Naive B cell (primary cell): ENCODE measurements at regions not wholly inside any gene's neighbourhood (a gene's known extent, or its start where the extent isn't known, plus 50 kb on each side); places are given as distances from the start of the nearest gene placed in this dataset.
"Not testable (repeated sequence)": the region's sequence is repeated elsewhere in the genome, so short reads cannot be mapped to it uniquely, and the experiment has no call there.

Experiments
- ATAC-seq, 2 donors: fragments of 150-1000 bp; cut with Tn5 transposase; 2 replicates each; pipeline ENCODE4 v1.10.0; 2021; ENCODE audit warnings: low read depth in 2 of 2, mild to moderate bottlenecking in 2 of 2, moderate library complexity in 2 of 2
- DNase-seq: peaks from one replicate; pipeline ENCODE4 v3.0.0; 2022
- H3K27ac Mint-ChIP-seq, 6 donors: one replicate each; pipeline ENCODE4 v1.8.0; 2020 to 2022; ENCODE audit warnings: mild to moderate bottlenecking in 6 of 6, mixed read lengths in 6 of 6, moderate library complexity in 5 of 6, inconsistent platforms in 2 of 6
- H3K27me3 Mint-ChIP-seq, 3 donors: one replicate each; pipeline ENCODE4 v1.8.0; 2021 to 2022; ENCODE audit warnings: mixed read lengths in 3 of 3, mild to moderate bottlenecking in 1 of 3
- H3K36me3 Mint-ChIP-seq, 2 donors: one replicate each; pipeline ENCODE4 v1.8.0; 2020 to 2022; ENCODE audit warnings: mixed read lengths in 2 of 2, inconsistent platforms in 1 of 2, mild to moderate bottlenecking in 1 of 2
- H3K4me1 Mint-ChIP-seq, 3 donors: one replicate each; pipeline ENCODE4 v1.8.0; 2020 to 2022; ENCODE audit warnings: mixed read lengths in 3 of 3, inconsistent platforms in 1 of 3, mild to moderate bottlenecking in 1 of 3, moderate library complexity in 1 of 3
- H3K4me3 Mint-ChIP-seq, 8 donors: one replicate each; pipeline ENCODE4 v1.8.0; 2020 to 2022; ENCODE audit warnings: mild to moderate bottlenecking in 8 of 8, mixed read lengths in 8 of 8, moderate library complexity in 8 of 8, inconsistent platforms in 2 of 8
- H3K9me3 Mint-ChIP-seq, 7 donors: one replicate each; pipeline ENCODE4 v1.8.0; 2020 to 2022; ENCODE audit warnings: mixed read lengths in 7 of 7, mild to moderate bottlenecking in 5 of 7, inconsistent platforms in 2 of 7, moderate library complexity in 1 of 7

DNA sequence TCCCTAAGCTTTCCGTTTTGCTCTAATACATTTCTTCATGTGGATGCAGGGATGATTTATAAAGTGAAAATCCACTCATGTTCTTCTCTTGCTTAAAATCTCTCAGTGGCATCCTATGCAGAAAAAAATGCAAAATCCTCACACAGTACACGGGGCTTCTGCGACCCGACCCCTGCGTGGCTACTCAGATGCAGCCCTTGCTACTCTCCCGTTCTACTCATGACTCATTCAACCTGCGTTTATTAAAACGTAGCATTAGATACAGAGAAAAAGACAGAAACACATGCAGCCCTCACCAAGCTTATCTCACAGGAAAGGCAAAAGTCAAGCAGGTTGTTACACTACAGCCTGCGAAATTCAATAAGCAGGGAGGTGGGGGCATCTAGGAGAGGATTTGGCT lies 284.4 kb upstream of the PFKP start:
- H3K27me3 Mint-ChIP-seq: peaks cover 10 to 28% (median 17%) of the 10 kb centered on the region in 3 donors
- H3K36me3 Mint-ChIP-seq: no peaks in the 10 kb centered on the region
- peaks cover 0 to 3% (median 0%) of the 10 kb centered on the region in 7 donors for H3K9me3 Mint-ChIP-seq
- no peak for ATAC-seq
- H3K4me3 Mint-ChIP-seq: no peak overlapping the region
- no peak for DNase-seq
- H3K27ac Mint-ChIP-seq: no peak overlapping the region
- H3K4me1 Mint-ChIP-seq: no peaks in the 10 kb centered on the region

DNA sequence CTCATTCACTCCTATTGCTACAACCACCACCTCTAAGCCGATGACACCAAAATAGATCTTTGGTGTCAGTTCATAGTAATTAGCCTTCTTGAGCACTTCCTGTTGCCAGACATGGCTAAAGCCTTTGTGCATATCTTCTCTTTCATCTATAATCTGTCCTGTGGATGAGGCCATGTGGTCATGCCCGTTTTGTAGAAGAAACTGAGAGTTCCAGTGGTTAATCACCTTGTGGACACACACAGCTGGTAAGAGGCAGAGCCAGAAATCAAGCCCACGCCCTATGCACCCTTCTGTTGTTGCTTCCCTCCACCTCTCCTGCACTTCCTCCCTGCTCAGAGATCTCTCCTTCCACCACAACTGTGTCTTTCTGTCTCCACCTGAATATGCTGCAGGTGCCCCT lies 285.1 kb upstream of the PFKP start:
- Mint-ChIP-seq H3K4me3 (no peak overlapping the region), H3K27me3 (peaks cover 10 to 28% (median 13%) of the 10 kb centered on the region in 3 donors), H3K36me3 (no peaks in the 10 kb centered on the region), H3K9me3 (peaks cover 0 to 3% (median 0%) of the 10 kb centered on the region in 7 donors), H3K27ac (no peak overlapping the region), H3K4me1 (no peaks in the 10 kb centered on the region)
- ATAC-seq (no peak), DNase-seq (no peak)

DNA sequence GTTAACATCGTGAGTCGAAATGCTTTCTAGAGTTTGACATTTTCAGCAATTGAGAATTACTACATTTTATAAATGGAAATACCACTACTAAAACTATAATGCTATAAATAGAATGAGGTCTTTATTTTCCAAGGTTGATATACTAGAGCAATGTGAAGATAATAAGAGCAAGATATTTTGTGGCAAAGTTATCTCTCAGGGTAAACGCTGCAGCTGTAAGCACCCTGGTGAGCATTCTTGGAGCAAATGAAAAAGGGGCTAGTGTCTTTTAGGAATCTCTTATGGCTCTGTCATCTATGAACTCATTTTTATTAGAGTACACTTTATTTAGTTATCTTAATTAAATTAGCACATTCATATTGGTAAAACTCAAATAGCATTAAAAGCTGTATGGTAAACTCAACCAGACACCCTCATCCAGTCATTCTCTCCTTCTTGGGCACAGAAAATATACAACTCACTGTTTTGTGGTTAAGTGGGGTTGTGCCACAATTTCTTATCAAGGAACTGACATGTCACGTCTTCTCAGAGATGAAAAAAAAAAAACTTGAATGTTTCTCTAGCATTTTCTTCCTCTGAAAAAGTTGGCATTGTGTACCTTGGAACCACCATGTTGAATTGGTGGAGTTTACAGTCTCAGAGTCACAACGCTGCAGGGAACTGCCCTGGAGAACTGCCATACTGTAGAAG lies 289.5 kb upstream of the PFKP start:
- Mint-ChIP-seq H3K27ac (no peak overlapping the region), H3K27me3 (peaks cover 11 to 23% (median 13%) of the 10 kb centered on the region in 3 donors), H3K4me3 (no peak overlapping the region), H3K9me3 (no peaks in the 10 kb centered on the region), H3K36me3 (no peaks in the 10 kb centered on the region), H3K4me1 (no peaks in the 10 kb centered on the region)
- no peak for ATAC-seq
- no peak for DNase-seq

DNA sequence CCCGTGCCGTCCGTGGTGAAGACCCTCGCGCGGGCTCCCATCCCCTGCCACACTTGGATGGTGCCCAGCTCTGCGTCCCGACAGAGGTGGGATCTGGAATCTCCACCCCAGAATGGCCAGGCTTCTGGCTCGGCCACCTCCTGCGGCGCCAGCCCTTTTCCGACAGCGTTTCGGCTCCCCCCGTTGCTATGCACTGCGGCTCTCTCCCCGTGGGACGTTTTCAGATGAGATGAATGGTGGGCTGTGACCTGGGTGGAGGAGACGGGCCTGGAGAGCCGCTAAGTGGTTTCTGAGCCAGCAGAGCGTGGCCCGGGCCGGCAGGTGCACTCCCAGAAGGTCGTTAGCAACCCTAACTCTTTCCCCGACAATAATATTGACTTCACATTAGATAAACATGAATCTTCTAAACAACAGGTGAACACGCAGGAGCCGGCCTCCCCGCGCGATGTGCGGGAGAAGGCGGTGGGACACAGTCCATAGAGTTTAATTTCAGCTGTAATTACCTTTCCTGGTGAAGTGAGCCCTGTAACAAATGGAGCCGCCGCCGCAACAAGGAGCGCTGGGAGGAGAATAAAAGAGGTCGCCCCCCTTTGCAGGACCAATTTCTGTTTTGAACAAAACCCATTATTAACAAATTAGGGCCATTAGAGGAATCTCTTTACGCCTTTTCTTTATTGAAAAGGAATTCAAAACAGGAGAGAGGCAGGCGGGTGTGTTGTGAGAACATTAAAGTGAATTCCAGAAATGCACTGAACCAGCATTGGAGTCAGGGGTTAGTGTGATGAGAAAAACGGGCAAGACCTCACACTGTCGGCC lies 294.3 kb upstream of the PFKP start:
- Mint-ChIP-seq H3K36me3 (no peaks in the 10 kb centered on the region), H3K4me3 (no peak overlapping the region), H3K27ac (no peak overlapping the region), H3K27me3 (peaks cover 7 to 11% (median 7%) of the 10 kb centered on the region in 3 donors), H3K4me1 (no peaks in the 10 kb centered on the region), H3K9me3 (peaks cover 0 to 6% (median 0%) of the 10 kb centered on the region in 7 donors)
- ATAC-seq (no peak), DNase-seq (no peak)

DNA sequence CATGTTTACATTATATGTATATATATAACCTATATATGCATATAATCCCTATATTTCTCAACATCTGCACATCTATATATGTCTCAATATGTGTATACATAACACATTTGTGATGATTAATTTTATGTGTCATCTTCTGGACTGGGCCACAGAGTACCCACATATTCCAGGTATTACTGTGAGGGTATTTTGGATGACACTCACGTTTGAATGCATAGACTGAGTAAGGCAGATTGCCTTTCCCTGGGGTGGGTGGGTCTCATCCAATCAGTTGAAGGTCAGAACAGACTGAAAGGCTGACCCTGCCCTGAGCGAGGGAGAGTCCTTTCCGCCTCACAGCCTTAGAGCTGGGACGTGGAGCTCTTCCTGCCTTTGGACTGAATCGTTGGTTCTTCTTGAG lies 295.2 kb upstream of the PFKP start:
- ATAC-seq: no peak
- no peaks in the 10 kb centered on the region for H3K4me1 Mint-ChIP-seq
- no peak for DNase-seq
- no peak overlapping the region for H3K4me3 Mint-ChIP-seq
- peaks cover 0 to 7% (median 2%) of the 10 kb centered on the region in 7 donors for H3K9me3 Mint-ChIP-seq
- H3K27ac Mint-ChIP-seq: no peak overlapping the region
- H3K36me3 Mint-ChIP-seq: no peaks in the 10 kb centered on the region
- H3K27me3 Mint-ChIP-seq: peaks cover 7 to 11% (median 7%) of the 10 kb centered on the region in 3 donors

DNA sequence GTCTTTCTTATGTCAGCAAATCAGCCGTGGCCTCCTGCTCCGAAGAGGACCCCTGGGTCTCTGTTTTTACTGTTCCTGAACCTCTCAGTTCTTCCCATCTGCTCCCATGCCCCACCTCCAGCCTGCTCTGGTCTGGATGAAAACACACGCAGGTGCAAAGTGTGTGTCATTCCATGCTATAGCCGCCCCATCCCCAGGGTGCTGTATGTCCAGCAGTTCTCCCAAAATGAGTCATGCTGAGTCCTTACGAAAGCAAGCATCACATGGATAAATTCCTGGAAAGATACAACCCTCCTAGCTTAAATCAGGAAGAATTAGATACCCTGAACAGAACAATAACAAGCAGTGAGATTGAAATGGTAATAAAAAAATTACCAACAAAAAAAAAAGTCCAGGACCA lies 300.1 kb upstream of the PFKP start:
- H3K27me3 Mint-ChIP-seq: peaks cover 12 to 15% (median 12%) of the 10 kb centered on the region in 3 donors
- H3K27ac Mint-ChIP-seq, DNase-seq, H3K4me3 Mint-ChIP-seq, ATAC-seq, H3K36me3 Mint-ChIP-seq, H3K4me1 Mint-ChIP-seq: not testable (repeated sequence)
- H3K9me3 Mint-ChIP-seq: peaks cover 0 to 13% (median 6%) of the 10 kb centered on the region in 7 donors

DNA sequence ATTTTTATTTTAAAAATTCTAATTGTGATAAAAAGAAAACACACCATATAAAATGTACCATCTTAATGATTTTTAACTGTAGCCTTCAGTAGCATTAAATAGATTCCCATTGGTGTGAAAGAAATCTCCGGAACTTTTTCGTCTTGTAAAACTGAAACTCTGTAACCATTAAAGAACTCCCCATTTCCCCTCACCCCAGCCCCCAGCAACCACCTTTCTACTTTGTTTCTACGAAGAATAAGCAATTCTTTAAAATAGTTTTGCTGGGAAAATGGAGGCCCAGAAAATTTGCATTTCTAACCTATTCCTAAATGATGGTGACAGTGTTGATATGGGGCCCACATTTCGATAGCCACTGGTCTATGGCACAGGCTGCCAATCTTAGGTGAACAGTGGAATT lies 305.4 kb upstream of the PFKP start:
- H3K27me3 Mint-ChIP-seq: peaks cover 15 to 27% (median 23%) of the 10 kb centered on the region in 3 donors
- no peak overlapping the region for H3K4me3 Mint-ChIP-seq
- no peak overlapping the region for H3K27ac Mint-ChIP-seq
- no peak for DNase-seq
- peaks cover 4 to 11% of the 10 kb centered on the region in 2 donors for H3K36me3 Mint-ChIP-seq
- H3K9me3 Mint-ChIP-seq: peaks cover 2 to 20% (median 10%) of the 10 kb centered on the region in 7 donors
- no peaks in the 10 kb centered on the region for H3K4me1 Mint-ChIP-seq
- ATAC-seq: no peak

DNA sequence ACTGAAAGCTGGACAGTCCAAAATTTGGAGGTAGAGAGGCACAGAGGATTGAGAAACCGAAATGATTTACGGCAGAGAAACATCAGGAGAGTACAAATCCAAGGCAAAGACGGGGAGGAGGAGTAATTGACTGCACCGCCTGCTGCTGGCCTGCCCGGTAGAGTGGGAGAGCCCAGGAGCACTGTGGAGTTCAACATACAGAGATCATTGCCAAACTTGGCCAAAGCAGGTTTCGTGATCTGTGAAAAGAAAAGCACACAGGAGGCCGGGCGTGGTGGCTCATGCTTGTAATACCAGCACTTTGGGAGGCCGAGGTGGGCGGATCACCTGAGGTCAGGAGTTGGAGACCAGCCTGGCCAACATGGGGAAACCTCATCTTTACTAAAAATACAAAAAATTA lies 306.0 kb upstream of the PFKP start:
- ATAC-seq (no peak), DNase-seq (no peak)
- Mint-ChIP-seq H3K4me3 (no peak overlapping the region), H3K27ac (no peak overlapping the region), H3K27me3 (peaks cover 15 to 27% (median 23%) of the 10 kb centered on the region in 3 donors), H3K36me3 (peaks cover 4 to 11% of the 10 kb centered on the region in 2 donors), H3K4me1 (no peaks in the 10 kb centered on the region), H3K9me3 (peaks cover 2 to 20% (median 10%) of the 10 kb centered on the region in 7 donors)

DNA sequence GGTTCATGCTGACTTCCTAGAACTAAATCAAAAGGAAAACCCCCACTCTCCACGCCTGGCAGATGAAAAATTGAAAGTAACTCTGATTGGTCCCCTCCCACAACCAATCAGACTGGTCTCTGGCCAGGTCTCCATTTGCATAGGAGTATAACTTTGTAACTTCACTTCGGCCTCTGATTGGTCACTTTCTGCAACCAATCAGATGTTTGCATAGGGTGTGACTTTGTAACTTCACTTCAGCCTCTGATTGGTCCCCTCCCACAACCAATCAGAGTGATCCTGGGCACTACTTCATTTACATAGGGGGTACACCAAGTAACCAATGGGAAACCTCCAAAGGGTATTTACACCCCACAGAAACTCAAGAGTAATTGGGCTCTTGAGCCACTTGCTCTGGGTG lies 306.6 kb upstream of the PFKP start:
- no peak for DNase-seq
- H3K27me3 Mint-ChIP-seq: peaks cover 11 to 23% (median 22%) of the 10 kb centered on the region in 3 donors
- no peaks in the 10 kb centered on the region for H3K4me1 Mint-ChIP-seq
- H3K36me3 Mint-ChIP-seq: peaks cover 4 to 11% of the 10 kb centered on the region in 2 donors
- no peak overlapping the region for H3K27ac Mint-ChIP-seq
- no peak for ATAC-seq
- H3K9me3 Mint-ChIP-seq: peaks cover 3 to 20% (median 10%) of the 10 kb centered on the region in 7 donors
- H3K4me3 Mint-ChIP-seq: no peak overlapping the region

DNA sequence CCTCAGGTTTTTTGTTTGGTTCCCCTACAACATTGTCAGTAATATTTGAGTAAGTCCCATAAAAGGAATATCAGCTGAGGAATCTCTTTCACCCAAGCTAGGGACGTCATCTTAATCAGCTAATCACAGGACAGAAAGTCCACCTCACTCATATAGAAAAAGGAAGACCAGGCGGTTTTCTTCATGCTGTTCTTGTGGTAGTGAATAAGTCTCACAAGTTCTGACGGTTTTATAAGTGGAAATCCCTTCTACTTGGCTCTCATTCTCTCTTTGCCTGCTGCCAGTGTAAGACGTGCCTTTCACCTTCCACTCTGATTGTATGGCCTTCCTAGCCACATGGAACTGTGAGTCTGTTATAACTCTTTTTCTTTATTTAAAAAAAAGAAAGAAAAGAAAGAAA lies 308.1 kb upstream of the PFKP start:
- Mint-ChIP-seq H3K27me3 (peaks cover 7 to 23% (median 20%) of the 10 kb centered on the region in 3 donors), H3K36me3 (peaks cover 4 to 11% of the 10 kb centered on the region in 2 donors), H3K4me3 (no peak overlapping the region), H3K27ac (no peak overlapping the region), H3K4me1 (no peaks in the 10 kb centered on the region), H3K9me3 (peaks cover 6 to 20% (median 10%) of the 10 kb centered on the region in 7 donors)
- ATAC-seq (no peak), DNase-seq (no peak)

DNA sequence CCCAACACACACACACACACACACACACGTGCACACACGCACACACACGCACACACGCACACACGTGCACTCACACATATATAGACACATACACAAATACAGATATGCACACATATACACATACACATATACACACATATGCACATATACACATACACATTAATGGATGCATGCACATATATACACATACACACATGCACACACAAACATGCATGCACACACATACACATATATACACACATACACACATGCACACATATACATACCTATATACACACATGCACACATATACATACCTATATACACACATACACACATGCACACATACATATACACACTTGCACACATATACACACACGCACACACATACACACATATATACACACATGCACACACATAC lies 312.4 kb upstream of the PFKP start:
- peaks cover 0 to 13% (median 4%) of the 10 kb centered on the region in 3 donors for H3K27me3 Mint-ChIP-seq
- no peak for DNase-seq
- H3K4me1 Mint-ChIP-seq: no peaks in the 10 kb centered on the region
- H3K36me3 Mint-ChIP-seq: peaks cover 0 to 5% of the 10 kb centered on the region in 2 donors
- H3K9me3 Mint-ChIP-seq: peaks cover 0 to 5% (median 3%) of the 10 kb centered on the region in 7 donors
- H3K27ac Mint-ChIP-seq: no peak overlapping the region
- ATAC-seq: no peak
- no peak overlapping the region for H3K4me3 Mint-ChIP-seq

DNA sequence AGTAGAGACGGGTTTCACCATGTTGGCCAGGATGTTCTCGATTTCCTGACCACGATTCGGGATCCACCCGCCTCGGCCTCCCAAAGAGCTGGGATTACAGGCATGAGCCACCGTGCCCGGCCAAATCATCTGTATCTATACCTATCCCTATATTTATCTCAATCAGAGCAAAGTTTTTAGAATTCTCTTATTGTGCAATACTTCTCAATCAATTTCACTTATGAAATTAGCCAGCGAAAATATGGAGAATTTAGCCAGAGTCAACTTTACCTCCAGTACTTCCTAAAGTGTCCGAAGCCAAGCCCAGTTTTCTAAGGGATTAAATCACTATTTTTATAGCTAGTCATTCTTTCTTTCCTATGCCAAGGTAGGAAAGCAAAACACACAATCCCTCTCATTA lies 319.1 kb upstream of the PFKP start:
- Mint-ChIP-seq H3K4me3 (no peak overlapping the region), H3K36me3 (peaks cover 0 to 5% of the 10 kb centered on the region in 2 donors), H3K9me3 (peaks cover 0 to 5% (median 0%) of the 10 kb centered on the region in 7 donors), H3K27ac (no peak overlapping the region), H3K27me3 (peaks cover 7 to 11% (median 9%) of the 10 kb centered on the region in 3 donors), H3K4me1 (no peaks in the 10 kb centered on the region)
- DNase-seq: no peak
- no peak for ATAC-seq

DNA sequence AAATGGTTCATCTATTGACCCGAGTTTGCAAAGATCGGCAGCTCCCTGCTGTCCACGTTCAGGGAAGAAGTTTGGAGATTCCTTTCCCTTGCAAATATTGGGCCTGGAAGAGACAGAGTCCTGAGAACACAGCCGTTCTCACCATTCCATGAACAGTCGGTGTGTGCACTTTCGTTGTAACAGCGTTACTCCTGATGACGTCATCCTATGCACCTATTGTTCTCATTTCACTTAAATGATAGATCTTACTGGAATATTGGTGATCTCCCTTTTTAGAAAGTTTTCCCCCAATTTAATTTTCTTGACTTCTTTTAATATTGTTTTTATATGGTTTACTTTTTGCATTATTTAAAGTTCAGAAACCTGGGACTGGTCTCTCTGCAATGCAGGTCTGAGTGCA lies 320.7 kb upstream of the PFKP start:
- no peak overlapping the region for H3K4me3 Mint-ChIP-seq
- H3K27ac Mint-ChIP-seq: no peak overlapping the region
- DNase-seq (no peak), ATAC-seq (no peak)
- H3K9me3 Mint-ChIP-seq: peaks cover 0 to 5% (median 0%) of the 10 kb centered on the region in 7 donors
- H3K27me3 Mint-ChIP-seq: peaks cover 7 to 12% (median 9%) of the 10 kb centered on the region in 3 donors
- H3K4me1 Mint-ChIP-seq: no peaks in the 10 kb centered on the region
- H3K36me3 Mint-ChIP-seq: peaks cover 0 to 5% of the 10 kb centered on the region in 2 donors

DNA sequence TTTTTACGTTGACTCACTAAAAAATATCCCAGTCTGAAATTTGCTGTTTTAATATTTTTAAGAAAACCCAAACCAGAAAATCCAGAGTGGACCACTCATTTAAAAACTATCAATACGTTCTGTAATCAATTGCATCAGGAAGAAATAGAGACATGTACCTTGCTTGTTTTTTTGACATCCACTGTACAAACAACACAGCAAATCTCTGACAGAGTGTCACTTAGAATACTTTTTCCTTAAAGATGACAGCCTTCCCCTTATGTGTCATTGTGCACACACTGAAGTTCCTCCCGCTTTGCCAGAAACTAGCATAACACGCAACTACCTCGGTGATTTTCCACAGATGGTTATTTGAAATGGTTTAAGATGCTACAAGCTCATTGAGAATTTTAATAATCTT lies 321.7 kb upstream of the PFKP start:
- DNase-seq: no peak
- no peak for ATAC-seq
- H3K27me3 Mint-ChIP-seq: peaks cover 7 to 15% (median 9%) of the 10 kb centered on the region in 3 donors
- no peak overlapping the region for H3K27ac Mint-ChIP-seq
- H3K9me3 Mint-ChIP-seq: peaks cover 0 to 5% (median 0%) of the 10 kb centered on the region in 7 donors
- H3K4me3 Mint-ChIP-seq: no peak overlapping the region
- peaks cover 0 to 5% of the 10 kb centered on the region in 2 donors for H3K36me3 Mint-ChIP-seq
- no peaks in the 10 kb centered on the region for H3K4me1 Mint-ChIP-seq
